ENCODE measurements at regions not wholly inside any gene's neighbourhood (a gene's known extent, or its start where the extent isn't known, plus 50 kb on each side); places are given as distances from the start of the nearest gene placed in this dataset.
A peak's percentile ranks its signal among the peaks of the same experiment; 100 is the strongest.

DNA sequence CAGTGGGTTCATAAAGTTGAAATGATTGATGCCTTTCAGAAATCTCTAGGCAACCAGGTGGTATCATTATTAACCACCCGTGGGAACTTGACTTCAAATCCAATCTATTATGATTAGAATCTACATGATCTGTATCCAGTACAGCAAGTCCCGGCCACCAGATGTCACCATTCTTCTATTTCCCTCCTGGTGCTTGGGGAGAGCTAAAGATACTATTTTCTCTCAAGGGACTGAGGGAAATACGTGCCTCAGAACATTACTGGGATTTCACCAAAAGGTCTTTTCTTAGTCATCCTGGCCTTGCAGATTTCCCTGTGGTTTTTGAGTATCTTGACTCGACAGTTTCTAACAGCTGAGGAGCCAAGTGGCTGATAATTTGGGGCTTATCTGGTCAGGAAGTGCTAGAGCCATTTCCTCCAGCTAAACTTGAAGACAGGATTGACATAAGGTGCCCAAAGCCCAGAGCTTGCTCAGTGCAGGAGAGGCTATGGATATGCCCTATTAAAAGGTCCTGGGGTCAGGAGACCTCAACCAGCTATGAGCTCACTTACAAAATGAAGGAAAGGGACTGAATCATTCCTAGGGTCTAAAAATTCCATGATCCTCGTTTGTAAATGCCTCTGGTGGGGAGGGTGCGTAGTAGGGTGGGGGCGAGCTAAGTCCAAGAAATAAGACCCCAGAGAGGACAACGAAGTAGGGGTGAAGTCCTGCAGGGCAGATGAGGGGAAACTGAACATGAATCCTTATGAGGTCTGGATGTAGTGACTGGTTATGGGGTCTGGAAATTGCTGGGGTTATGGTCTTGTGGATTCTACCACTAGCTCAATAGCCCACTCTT is 135.4 kb upstream of the MGAT5 start:
- no peak for TF ChIP-seq SP1 (IDR thresholded peaks at IDR 0.05; ENCODE audit: low read depth, low read length)
- TF ChIP-seq MYC (IDR thresholded peaks at IDR 0.05; ENCODE audit: insufficient read depth, insufficient read length, insufficient replicate concordance, low read length, severe bottlenecking), result no peak
- TF ChIP-seq TAF1 (IDR thresholded peaks at IDR 0.05; ENCODE audit: borderline replicate concordance, low read depth, low read length), result no peak
- no peak for TF ChIP-seq EZH2 (IDR thresholded peaks at IDR 0.05; ENCODE audit: borderline replicate concordance, control insufficient read depth, low read depth, low read length)
- peak; percentile 99 for TF ChIP-seq RAD21 (IDR thresholded peaks at IDR 0.05; ENCODE audit: insufficient read depth, low read depth, low read length)
- no peak for TF ChIP-seq FOXK2 (IDR thresholded peaks at IDR 0.05)
- no peak for TF ChIP-seq NFXL1 (IDR thresholded peaks at IDR 0.05; ENCODE audit: borderline replicate concordance)
- no peak for TF ChIP-seq POLR2AphosphoS5 (IDR thresholded peaks at IDR 0.05; ENCODE audit: low read length)
- no peak for TF ChIP-seq NFYB (IDR thresholded peaks at IDR 0.05; ENCODE audit: insufficient read depth, low read depth, low read length)
- TF ChIP-seq SUPT20H (IDR thresholded peaks at IDR 0.05; ENCODE audit: borderline replicate concordance, control insufficient read depth, low read depth, low read length), result no peak

Measured in GM12878 (cell line).